Activated CD4-positive, alpha-beta T cell treated with anti-CD3 and anti-CD28 coated beads, Interleukin-10, Interleukin-2, amounts not matched to agents 100 ng/mL and 50 ng/mL, durations not matched to agents 16 hours and 8 hours (primary cell): ENCODE measurements at regions not wholly inside any gene's neighbourhood (a gene's known extent, or its start where the extent isn't known, plus 50 kb on each side); places are given as distances from the start of the nearest gene placed in this dataset.

Experiments used
- DNase-seq: peaks from one replicate; pipeline ENCODE4 v3.0.0-alpha.2; 2020

DNA sequence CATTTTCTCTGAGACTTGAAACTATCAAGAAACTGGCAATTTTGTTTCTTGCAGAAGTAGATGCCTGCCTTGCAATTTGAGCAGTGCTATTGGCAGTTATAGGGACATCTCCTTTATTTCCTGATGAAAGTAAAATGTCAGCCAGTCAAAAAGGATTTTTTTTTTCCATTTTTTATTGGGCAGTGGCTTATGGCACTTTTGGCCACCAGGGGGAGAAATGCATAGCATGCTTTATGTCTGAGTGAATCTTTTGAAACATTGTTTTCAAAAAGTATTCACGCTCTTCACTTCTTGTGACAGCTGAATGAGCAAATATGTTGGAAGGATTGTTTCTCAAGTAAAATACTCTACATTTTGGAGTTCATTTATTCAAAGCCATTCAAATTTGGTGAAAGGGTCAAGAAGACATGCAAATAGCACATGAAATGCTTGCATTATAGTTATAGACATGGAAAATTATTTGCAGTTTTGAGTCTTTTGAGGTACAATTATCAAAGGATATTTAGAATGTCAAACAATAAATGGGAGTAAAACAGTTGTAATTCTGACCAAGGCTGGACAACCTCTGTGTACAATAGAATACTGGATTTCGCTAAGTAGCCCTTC lies 491.0 kb downstream of the CDH2 start:
- peak; percentile 0 for DNase-seq

DNA sequence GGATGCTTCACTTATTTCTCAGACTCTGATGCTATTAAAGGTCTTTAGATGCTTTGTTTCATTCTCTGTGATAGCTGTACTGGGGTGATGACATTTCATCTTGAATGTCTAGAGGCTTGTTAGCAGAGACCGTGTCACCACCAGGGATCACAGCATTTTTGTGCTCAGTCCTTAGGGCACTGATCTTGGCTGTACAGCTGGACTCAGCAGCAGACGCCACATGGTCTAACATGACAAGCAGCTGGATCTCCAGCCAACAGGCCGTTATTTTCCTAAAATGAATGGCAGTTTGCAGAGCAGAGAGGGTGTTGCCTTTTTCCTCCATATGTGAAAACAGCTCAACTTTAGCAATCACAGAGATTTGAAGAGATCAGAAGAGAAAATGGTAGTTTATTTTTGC lies 491.8 kb downstream of the CDH2 start:
- DNase-seq: no peak

DNA sequence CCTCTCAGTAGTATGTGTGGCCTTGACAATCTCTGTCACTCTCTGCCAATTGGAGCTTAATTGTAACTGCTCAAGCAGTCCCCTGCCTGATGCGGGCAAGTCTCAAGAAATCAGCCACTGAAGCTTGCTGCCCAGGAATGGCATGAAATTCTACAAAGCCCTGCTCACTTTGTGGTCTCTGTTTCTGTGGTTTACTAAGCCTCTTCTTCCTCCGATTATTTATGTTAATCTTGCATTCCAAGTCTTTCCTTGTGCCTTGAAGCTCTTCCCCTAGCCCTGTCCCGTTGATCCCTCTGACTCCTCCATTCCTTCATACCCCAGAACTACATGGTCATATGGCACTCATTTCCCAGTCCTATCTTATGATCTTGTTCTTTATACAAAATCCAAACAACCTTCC lies 489.3 kb upstream of the CHST9 start:
- no peak for DNase-seq

- no peak for DNase-seq
These were observed 488.8 kb upstream of the CHST9 start for GRCh38 chr18:27673861-27674260.

DNA sequence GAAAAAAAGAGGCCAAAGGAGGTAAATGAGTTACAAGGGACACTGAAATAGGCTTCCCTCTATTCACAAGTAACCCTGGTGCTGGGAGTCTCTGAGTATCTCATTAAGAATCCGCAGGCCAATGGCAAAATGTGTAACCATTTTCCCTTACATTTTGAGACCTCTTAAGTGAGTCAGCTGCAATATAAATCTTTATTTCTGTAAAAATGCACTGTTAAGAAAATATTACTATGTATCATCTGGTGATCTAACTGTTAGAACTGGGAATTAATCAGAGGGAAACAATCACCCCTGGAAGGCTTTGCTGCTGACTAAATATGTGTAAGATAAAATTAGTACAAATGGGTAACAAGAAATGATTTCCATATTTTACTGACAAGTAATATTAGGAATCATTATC lies 483.1 kb upstream of the CHST9 start:
- DNase-seq: no peak

GRCh38 chr18:27667064-27667463 lies 482.0 kb upstream of the CHST9 start:
- no peak for DNase-seq

DNA sequence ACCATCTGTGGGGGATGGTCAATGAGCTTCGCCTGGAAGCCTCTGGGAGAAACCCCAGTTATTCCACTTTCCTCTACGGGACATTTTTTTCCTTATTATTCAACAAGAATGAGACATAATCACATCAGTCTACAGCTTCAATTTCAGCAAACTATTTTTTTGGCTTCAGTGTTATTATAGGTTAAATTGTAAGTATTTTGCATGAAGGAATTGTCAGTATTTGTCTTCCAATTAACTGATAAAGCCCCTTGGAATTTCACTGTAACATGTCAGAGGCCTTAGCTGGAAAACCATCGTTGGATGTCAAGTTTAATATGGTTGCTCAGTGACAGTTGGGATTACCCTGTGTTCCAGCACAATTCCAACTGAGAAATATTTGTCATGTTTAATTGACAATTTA lies 480.9 kb upstream of the CHST9 start:
- DNase-seq: no peak

- DNase-seq: no peak
These were observed 480.2 kb upstream of the CHST9 start for GRCh38 chr18:27665264-27665799.

GRCh38 chr18:27662949-27663348 lies 477.8 kb upstream of the CHST9 start:
- no peak for DNase-seq

DNA sequence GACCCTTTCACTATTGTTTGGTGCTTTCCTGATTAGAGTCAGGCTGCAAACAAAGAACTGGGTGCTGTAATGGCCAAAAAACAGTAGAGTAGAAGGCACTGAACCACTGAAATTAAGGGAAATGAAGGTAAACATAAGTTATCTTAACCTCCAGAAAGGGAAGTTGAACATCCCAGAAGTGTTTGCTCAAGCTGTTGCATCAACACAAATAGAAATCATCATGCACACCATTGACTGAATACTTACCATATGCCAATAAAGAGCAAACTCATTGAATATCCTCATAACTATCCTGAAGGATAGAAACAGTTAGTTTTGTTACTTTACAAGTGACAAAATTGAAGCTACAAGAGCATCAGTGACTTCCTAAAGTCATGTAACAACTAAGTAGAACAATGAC lies 477.4 kb upstream of the CHST9 start:
- DNase-seq: no peak

GRCh38 chr18:27661320-27662018 lies 476.4 kb upstream of the CHST9 start:
- DNase-seq: no peak

DNA sequence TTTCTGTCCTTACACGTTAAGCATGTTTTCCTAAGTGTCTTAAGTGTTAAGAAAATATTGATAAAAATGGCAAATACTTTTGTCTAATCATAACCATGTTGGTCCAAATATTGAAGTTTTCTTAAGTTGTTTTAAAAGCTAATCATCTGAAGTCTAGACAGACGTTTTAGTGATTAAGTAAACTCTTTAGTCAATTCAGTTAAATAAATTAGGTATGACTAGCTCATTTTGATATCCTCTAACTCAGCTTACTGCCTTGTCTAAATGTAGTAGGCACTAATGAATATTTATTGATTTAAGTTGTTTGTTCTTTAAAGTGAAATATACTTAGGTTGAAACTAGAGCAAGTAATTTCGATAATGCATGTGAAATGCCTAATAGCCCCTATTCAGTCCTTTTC lies 471.8 kb upstream of the CHST9 start:
- DNase-seq: no peak

GRCh38 chr18:27656167-27656778 lies 471.2 kb upstream of the CHST9 start:
- DNase-seq: no peak

DNA sequence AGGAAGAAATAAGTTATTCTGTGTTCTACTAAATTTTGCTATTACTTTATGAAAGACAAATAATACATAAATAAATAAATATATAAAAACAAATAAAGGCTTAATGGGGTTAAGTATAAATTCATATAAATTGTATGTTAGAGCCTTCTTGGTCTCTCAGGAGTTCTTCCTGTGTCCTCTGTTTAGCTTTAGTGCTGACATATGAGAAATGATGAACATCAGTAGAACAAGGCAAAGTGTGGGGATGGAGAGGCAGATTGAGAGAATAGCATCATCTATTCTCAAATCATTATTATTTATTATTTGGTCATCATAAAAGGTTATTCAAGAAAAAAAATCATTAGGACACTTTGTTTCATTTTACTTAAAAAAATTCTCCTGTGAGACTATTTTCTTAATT lies 468.1 kb upstream of the CHST9 start:
- no peak for DNase-seq

- DNase-seq: peak; percentile 10
These were observed 467.5 kb upstream of the CHST9 start for GRCh38 chr18:27652480-27653121.

DNA sequence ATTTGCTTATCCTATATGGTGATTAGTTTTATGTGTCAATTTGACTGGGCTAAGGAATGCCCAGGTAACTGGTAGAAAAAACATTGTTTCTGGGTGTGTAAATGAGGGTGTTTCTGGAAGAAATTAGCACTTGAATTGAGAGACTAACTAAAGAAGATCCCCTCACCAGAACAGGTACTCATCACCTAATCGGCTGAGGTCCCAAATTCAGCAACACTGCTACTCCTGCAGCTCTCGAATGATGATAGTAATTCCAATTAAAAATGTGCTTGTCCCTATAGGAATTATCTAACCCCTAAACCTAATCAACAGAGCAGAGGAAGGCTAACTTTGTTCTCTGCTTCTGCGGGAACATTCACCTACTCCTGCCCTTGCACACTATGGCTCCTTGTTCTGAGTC lies 464.5 kb upstream of the CHST9 start:
- DNase-seq: no peak

DNA sequence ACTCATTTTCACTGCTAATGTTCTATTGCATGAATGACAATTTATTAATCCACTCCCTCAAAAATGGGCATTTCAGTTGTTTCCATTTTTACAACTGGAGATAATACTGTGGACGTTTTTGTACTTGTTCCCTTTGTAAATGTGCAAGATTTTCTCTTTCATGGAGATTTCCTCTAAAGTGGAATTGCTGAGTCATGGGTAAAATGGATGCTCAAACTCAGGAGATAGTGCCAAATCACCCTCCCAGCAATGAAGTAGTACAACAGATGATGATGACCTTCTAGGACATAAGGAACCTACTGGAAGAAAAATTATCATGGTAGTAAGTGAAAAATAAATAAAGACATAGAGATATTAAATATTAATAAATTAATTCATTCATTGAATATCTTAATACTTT lies 460.8 kb upstream of the CHST9 start:
- DNase-seq: no peak

DNA sequence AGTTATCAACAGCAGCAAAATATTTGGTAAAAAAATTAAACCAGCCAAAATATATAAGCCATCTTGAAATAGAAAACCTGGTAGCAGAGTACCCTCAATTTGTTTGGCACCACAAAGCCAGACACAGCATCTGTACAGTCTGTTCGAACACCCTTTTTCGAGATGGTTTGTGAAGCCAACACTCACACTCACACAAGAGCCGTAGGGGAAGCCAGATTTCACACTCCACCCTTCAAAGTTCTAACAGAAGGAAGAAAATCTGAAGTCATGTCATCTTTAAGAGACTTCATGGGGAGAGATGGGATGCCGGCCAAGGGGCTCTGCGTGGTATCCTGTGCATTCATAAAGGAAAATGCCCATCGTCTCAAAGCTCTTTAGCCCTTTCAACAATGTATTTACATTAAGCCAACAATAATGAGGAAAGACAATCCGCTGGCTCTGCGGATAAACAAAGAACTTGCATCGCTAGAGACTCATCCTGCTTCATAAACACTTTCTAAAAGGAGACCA lies 451.5 kb upstream of the CHST9 start:
- no peak for DNase-seq

DNA sequence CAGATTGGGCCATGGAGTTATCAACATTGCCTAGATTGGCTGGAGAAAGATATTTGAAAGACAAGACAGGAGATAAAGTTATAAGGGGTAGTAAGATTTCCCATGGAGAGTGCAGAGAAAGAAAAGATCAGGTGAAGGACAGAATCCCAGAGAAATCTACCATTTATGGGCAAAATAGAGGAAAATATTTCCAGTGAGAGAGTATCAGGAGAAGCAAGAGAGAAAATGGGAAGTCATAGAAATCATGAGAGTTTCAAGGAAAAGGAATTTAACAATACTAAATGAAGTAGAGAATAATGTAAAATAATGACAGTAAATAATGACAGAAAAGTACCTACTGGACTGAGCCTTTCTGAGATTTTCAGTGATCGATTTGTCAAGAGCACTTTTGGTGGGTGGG lies 447.6 kb upstream of the CHST9 start:
- no peak for DNase-seq

- DNase-seq: no peak
These were observed 442.8 kb upstream of the CHST9 start for GRCh38 chr18:27627927-27628326.

DNA sequence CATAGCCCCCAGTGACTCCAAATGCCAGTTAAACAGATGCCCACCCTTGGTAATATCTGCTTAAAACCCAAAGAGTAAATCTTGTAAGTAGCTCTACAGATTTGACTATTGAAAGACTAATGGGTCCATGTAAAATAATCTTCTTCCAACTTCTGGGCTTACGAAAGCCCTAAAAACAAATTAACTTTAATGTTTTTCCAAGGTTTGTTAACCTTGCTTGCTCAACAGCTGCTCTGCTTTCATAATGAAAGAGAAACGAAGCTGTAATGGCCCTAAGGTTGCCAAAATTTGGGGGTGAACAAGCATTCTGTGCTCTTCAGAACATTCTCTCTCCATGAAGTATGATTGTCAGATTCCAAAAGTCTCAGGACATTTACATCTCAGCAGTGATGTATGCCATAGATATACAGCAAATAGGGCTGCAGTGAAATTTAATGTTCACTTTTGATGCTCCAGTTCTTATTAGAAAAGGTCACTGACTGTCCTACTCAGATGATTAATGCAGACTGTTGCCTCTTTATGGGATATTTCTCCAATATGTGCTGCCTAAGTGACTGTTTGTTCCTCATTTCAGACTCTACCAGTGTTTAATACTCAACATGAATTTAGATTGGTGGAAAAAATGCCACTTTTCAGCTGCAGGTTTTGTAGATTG lies 436.3 kb upstream of the CHST9 start:
- no peak for DNase-seq

DNA sequence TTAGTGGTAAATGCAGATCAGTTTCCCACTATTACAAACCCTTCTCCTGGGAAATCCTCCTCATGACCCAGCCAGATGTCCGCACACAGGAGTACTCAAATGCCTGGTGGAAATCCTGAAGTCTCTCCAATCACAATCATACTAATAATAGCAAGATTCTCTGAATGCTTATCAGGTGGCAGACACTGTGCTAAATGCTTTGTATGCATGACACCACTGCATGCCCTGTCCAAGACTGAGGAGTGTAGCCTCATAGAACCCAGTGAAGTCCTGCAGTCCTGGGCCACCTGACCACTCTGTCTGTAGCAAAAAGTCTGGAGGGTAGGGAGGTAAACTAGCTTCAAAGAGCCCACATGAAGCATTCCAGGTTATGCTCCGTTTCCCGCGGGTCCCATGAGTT lies 434.8 kb upstream of the CHST9 start:
- DNase-seq: no peak
